T-helper 2 cell (primary cell): ENCODE measurements at regions not wholly inside any gene's neighbourhood (a gene's known extent, or its start where the extent isn't known, plus 50 kb on each side); places are given as distances from the start of the nearest gene placed in this dataset.
"Not testable (repeated sequence)": the region's sequence is repeated elsewhere in the genome, so short reads cannot be mapped to it uniquely, and the experiment has no call there.

Experiments used
- DNase-seq, 5 experiments: peaks; one replicate each; pipeline versions ENCODE4 v3.0.0 to v3.0.0-alpha.2; 2012 to 2022

- DNase-seq: no peak
Measured at GRCh38 chr12:68984796-68985573, 52.0 kb upstream of the CPM start.

GRCh38 chr12:68997526-68997925 is 64.6 kb upstream of the CPM start:
- not testable (repeated sequence) for DNase-seq

- DNase-seq: no peak
Measured at GRCh38 chr12:68998041-68998440, 65.1 kb upstream of the CPM start.

- DNase-seq: no peak
Measured at GRCh38 chr12:69000074-69000473, 67.1 kb upstream of the CPM start.

- no peak for DNase-seq
Measured at GRCh38 chr12:69000540-69001243, 67.7 kb upstream of the CPM start.

- no peak for DNase-seq
Measured at GRCh38 chr12:69001251-69001650, 68.3 kb upstream of the CPM start.

GRCh38 chr12:69002969-69003368 is 70.0 kb upstream of the CPM start:
- no peak for DNase-seq

GRCh38 chr12:69003991-69004390 is 71.0 kb upstream of the CPM start:
- no peak for DNase-seq

GRCh38 chr12:69007101-69007854 is 74.3 kb upstream of the CPM start:
- no peak for DNase-seq

GRCh38 chr12:69007855-69008351 is 74.9 kb upstream of the CPM start:
- no peak for DNase-seq

GRCh38 chr12:69008520-69008919 is 75.5 kb upstream of the CPM start:
- no peak for DNase-seq

- DNase-seq: no peak
Measured at GRCh38 chr12:69014047-69014446, 81.1 kb upstream of the CPM start.

GRCh38 chr12:69015017-69015416 is 82.0 kb upstream of the CPM start:
- no peak for DNase-seq

- DNase-seq: no peak
Measured at GRCh38 chr12:69015831-69016230, 82.9 kb upstream of the CPM start.

GRCh38 chr12:69019082-69019481 is 86.1 kb upstream of the CPM start:
- no peak for DNase-seq

GRCh38 chr12:69019910-69020309 is 86.9 kb upstream of the CPM start:
- DNase-seq: no peak

GRCh38 chr12:69022674-69023073 is 89.7 kb upstream of the CPM start:
- DNase-seq: no peak

- no peak for DNase-seq
Measured at GRCh38 chr12:69023840-69024239, 90.9 kb upstream of the CPM start.

GRCh38 chr12:69024413-69024812 is 91.4 kb upstream of the CPM start:
- DNase-seq: no peak

GRCh38 chr12:69024907-69025306 is 91.9 kb upstream of the CPM start:
- no peak for DNase-seq

- DNase-seq: no peak
Measured at GRCh38 chr12:69026336-69026735, 93.4 kb upstream of the CPM start.

- no peak for DNase-seq
Measured at GRCh38 chr12:69027411-69027881, 94.5 kb upstream of the CPM start.
